HL-60 (cell line): ENCODE measurements at regions not wholly inside any gene's neighbourhood (a gene's known extent, or its start where the extent isn't known, plus 50 kb on each side); places are given as distances from the start of the nearest gene placed in this dataset.

Source experiments
- DNase-seq, 2 experiments: peaks; one replicate each; pipeline ENCODE4 v3.0.0-alpha.2; 2010 to 2020; ENCODE audit warnings: low read depth in 1 of 2, low spot score in 1 of 2
- H3K27ac ChIP-seq: fragments of 250-450 bp; sonication (Bioruptor Pico); replicated peaks from 2 replicates; pipeline ENCODE4 v1.5.1; 2020; ENCODE audit warnings: mild to moderate bottlenecking, moderate library complexity
- H3K27me3 ChIP-seq: fragments of 250-450 bp; sonication (Bioruptor Pico); 2 replicates; pipeline ENCODE4 v1.5.1; 2021; ENCODE audit warnings: mild to moderate bottlenecking, moderate library complexity; ENCODE audit not compliant: insufficient read depth, poor library complexity, severe bottlenecking
- H3K4me3 ChIP-seq: replicated peaks from 2 replicates; pipeline ENCODE4 v1.5.1; 2011; ENCODE audit warnings: mild to moderate bottlenecking, control low read depth, low read length; ENCODE audit not compliant: insufficient read depth
- CTCF ChIP-seq: IDR thresholded peaks from one replicate; pipeline ENCODE4 v1.5.1; 2011; ENCODE audit warnings: low read length, control low read depth, inconsistent platforms; ENCODE audit not compliant: insufficient read depth
- GABPA ChIP-seq: IDR thresholded peaks from 2 replicates; pipeline ENCODE4 v1.6.1; 2012; ENCODE audit warnings: low read depth
- POLR2AphosphoS5 ChIP-seq: IDR thresholded peaks from 2 replicates; pipeline ENCODE4 v1.6.1; 2012; ENCODE audit warnings: low read depth
- SPI1 ChIP-seq: IDR thresholded peaks from 2 replicates; pipeline ENCODE4 v1.6.1; 2012; ENCODE audit warnings: low read depth, mild to moderate bottlenecking, borderline replicate concordance
- TF ChIP-seq, protein P1 (sequence below): IDR thresholded peaks from 2 replicates; pipeline ENCODE4 v1.6.1; 2012; ENCODE audit warnings: low read depth; ENCODE audit not compliant: insufficient replicate concordance

GRCh38 chr3:151584566-151584965, 123.7 kb upstream of the IGSF10 start:
- peak; percentile 79 to 82 for DNase-seq
- H3K27ac ChIP-seq = peak overlapping the region; percentile 44
- TF ChIP-seq, protein P1, sequence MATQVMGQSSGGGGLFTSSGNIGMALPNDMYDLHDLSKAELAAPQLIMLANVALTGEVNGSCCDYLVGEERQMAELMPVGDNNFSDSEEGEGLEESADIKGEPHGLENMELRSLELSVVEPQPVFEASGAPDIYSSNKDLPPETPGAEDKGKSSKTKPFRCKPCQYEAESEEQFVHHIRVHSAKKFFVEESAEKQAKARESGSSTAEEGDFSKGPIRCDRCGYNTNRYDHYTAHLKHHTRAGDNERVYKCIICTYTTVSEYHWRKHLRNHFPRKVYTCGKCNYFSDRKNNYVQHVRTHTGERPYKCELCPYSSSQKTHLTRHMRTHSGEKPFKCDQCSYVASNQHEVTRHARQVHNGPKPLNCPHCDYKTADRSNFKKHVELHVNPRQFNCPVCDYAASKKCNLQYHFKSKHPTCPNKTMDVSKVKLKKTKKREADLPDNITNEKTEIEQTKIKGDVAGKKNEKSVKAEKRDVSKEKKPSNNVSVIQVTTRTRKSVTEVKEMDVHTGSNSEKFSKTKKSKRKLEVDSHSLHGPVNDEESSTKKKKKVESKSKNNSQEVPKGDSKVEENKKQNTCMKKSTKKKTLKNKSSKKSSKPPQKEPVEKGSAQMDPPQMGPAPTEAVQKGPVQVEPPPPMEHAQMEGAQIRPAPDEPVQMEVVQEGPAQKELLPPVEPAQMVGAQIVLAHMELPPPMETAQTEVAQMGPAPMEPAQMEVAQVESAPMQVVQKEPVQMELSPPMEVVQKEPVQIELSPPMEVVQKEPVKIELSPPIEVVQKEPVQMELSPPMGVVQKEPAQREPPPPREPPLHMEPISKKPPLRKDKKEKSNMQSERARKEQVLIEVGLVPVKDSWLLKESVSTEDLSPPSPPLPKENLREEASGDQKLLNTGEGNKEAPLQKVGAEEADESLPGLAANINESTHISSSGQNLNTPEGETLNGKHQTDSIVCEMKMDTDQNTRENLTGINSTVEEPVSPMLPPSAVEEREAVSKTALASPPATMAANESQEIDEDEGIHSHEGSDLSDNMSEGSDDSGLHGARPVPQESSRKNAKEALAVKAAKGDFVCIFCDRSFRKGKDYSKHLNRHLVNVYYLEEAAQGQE = no peak
- TF ChIP-seq SPI1 = peak; percentile 65; the same call in 1 of the 2 replicates
- peak; percentile 67; the same call in 1 of the 2 replicates for TF ChIP-seq POLR2AphosphoS5

DNA sequence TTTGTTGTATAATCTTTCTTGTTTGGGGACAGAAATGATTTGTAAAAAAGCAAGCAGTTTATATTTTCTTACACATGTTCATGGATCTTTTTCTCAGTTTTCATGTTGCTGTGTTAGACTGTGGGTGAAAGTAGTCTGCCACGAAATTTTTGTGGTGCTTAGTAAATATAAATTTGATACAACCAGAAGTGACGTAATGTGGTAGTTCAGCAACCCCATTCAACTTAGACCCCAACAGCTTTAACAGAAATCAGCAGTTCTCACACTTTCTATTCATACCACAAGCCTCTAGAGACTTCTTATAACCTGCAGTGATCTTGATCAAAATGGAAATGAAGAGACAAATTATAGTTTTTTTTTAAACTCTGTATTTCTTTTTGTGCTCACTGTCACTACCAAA, 120.2 kb upstream of the IGSF10 start:
- TF ChIP-seq, protein P1 = no peak
- TF ChIP-seq CTCF (no peak), GABPA (no peak), POLR2AphosphoS5 (no peak), SPI1 (no peak)
- no peak for DNase-seq
- H3K4me3 ChIP-seq = no peak overlapping the region
- no peak overlapping the region for H3K27ac ChIP-seq
- no peaks in the 10 kb centered on the region for H3K27me3 ChIP-seq

More at GRCh38 chr3:151584566-151584965, 123.7 kb upstream of the IGSF10 start:
- Histone ChIP-seq H3K4me3 (no peak overlapping the region), H3K27me3 (no peaks in the 10 kb centered on the region)

GRCh38 chr3:151580591-151580990, 119.7 kb upstream of the IGSF10 start:
- TF ChIP-seq, protein P1 = no peak
- no peak for TF ChIP-seq GABPA
- Histone ChIP-seq H3K4me3 (no peak overlapping the region), H3K27ac (no peak overlapping the region), H3K27me3 (no peaks in the 10 kb centered on the region)
- DNase-seq = no peak

GRCh38 chr3:151579571-151580270, 118.9 kb upstream of the IGSF10 start:
- peak; percentile 30 to 45 for DNase-seq
- TF ChIP-seq CTCF (no peak), POLR2AphosphoS5 (no peak), GABPA (no peak), SPI1 (no peak)
- TF ChIP-seq, protein P1 = no peak
- Histone ChIP-seq H3K4me3 (no peak overlapping the region), H3K27ac (no peak overlapping the region), H3K27me3 (no peaks in the 10 kb centered on the region)
